ENCODE measurements at regions not wholly inside any gene's neighbourhood (a gene's known extent, or its start where the extent isn't known, plus 50 kb on each side); places are given as distances from the start of the nearest gene placed in this dataset.

DNA sequence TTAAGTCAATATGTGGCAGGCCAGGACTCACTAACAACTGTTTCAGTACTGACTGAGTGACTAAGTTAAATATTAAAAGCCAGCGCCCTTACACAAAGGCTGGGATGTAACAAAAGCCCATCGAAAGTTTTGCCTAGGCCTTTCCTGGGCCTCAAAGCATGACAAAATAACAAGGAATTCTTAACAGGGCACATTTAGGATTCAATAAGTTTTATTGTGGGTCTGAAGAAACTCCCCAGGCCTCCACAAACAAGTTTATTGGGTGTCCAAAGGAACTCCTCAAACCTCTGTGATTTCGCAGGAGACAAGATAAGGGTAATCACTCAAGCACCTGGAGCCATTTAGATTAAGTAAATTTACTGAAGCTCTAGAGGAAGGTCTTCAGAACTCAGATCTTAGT is 130.7 kb upstream of the SGCG start:
- TF ChIP-seq CTCF (conservative IDR thresholded peaks at IDR 0.05) (no peak), EZH2 (IDR thresholded peaks at IDR 0.05; ENCODE audit: low read depth) (no peak)
